ENCODE measurements at regions not wholly inside any gene's neighbourhood (a gene's known extent, or its start where the extent isn't known, plus 50 kb on each side); places are given as distances from the start of the nearest gene placed in this dataset.

- no peak overlapping the region for H3K27ac ChIP-seq (ENCODE audit: low read depth, low read length)
- no peaks in the 10 kb centered on the region for H3K9me3 ChIP-seq (ENCODE audit: control insufficient read depth, insufficient read depth, low read length)
- TF ChIP-seq CTCF (IDR thresholded peaks at IDR 0.05; ENCODE audit: low read depth, low read length), result no peak
- ChIA-PET CTCF (no interaction called here), POLR2A (no interaction called here)
- no peak for DNase-seq (ENCODE audit: low read depth, low spot score)
- no peak overlapping the region for H3K4me3 ChIP-seq (ENCODE audit: low read depth, low read length)
- H3K27me3 ChIP-seq (ENCODE audit: control insufficient read depth, insufficient read depth, low read length), result no peaks in the 10 kb centered on the region
These were observed 519.6 kb upstream of the DEPDC1 start for GRCh38 chr1:69016468-69016867.

GRCh38 chr1:69029649-69030048, 532.8 kb upstream of the DEPDC1 start:
- H3K27me3 ChIP-seq (ENCODE audit: control insufficient read depth, insufficient read depth, low read length), result no peaks in the 10 kb centered on the region
- no peak for TF ChIP-seq CTCF (IDR thresholded peaks at IDR 0.05; ENCODE audit: low read depth, low read length)
- no peaks in the 10 kb centered on the region for H3K9me3 ChIP-seq (ENCODE audit: control insufficient read depth, insufficient read depth, low read length)
- ChIA-PET POLR2A (no interaction called here), CTCF (no interaction called here)
- no peak overlapping the region for H3K4me3 ChIP-seq (ENCODE audit: low read depth, low read length)
- no peak for DNase-seq (ENCODE audit: low read depth, low spot score)
- H3K27ac ChIP-seq (ENCODE audit: low read depth, low read length), result no peak overlapping the region

GRCh38 chr1:69038379-69038778, 529.3 kb upstream of the LRRC7 start:
- ChIA-PET POLR2A (no interaction called here), CTCF (no interaction called here)
- no peak for DNase-seq (ENCODE audit: low read depth, low spot score)
- Histone ChIP-seq H3K27me3 (ENCODE audit: control insufficient read depth, insufficient read depth, low read length) (no peaks in the 10 kb centered on the region), H3K4me3 (ENCODE audit: low read depth, low read length) (no peak overlapping the region), H3K27ac (ENCODE audit: low read depth, low read length) (no peak overlapping the region), H3K9me3 (ENCODE audit: control insufficient read depth, insufficient read depth, low read length) (no peaks in the 10 kb centered on the region)
- TF ChIP-seq CTCF (IDR thresholded peaks at IDR 0.05; ENCODE audit: low read depth, low read length), result no peak

- Histone ChIP-seq H3K9me3 (ENCODE audit: control insufficient read depth, insufficient read depth, low read length) (no peaks in the 10 kb centered on the region), H3K27me3 (ENCODE audit: control insufficient read depth, insufficient read depth, low read length) (no peaks in the 10 kb centered on the region), H3K27ac (ENCODE audit: low read depth, low read length) (no peak overlapping the region), H3K4me3 (ENCODE audit: low read depth, low read length) (no peak overlapping the region)
- no peak for TF ChIP-seq CTCF (IDR thresholded peaks at IDR 0.05; ENCODE audit: low read depth, low read length)
- ChIA-PET CTCF (no interaction called here), POLR2A (no interaction called here)
- DNase-seq (ENCODE audit: low read depth, low spot score), result no peak
These were observed 522.1 kb upstream of the LRRC7 start for GRCh38 chr1:69045572-69045971.

- H3K27ac ChIP-seq (ENCODE audit: low read depth, low read length), result no peak overlapping the region
- DNase-seq (ENCODE audit: low read depth, low spot score), result no peak
- CTCF ChIA-PET, result no interaction called here
- POLR2A ChIA-PET, result no interaction called here
- H3K9me3 ChIP-seq (ENCODE audit: control insufficient read depth, insufficient read depth, low read length), result no peaks in the 10 kb centered on the region
- H3K4me3 ChIP-seq (ENCODE audit: low read depth, low read length), result no peak overlapping the region
- no peaks in the 10 kb centered on the region for H3K27me3 ChIP-seq (ENCODE audit: control insufficient read depth, insufficient read depth, low read length)
- no peak for TF ChIP-seq CTCF (IDR thresholded peaks at IDR 0.05; ENCODE audit: low read depth, low read length)
These were observed 512.5 kb upstream of the LRRC7 start for GRCh38 chr1:69055194-69055593.
